ENCODE measurements at regions not wholly inside any gene's neighbourhood (a gene's known extent, or its start where the extent isn't known, plus 50 kb on each side); places are given as distances from the start of the nearest gene placed in this dataset.
"Not testable (repeated sequence)": the region's sequence is repeated elsewhere in the genome, so short reads cannot be mapped to it uniquely, and the experiment has no call there.

DNA sequence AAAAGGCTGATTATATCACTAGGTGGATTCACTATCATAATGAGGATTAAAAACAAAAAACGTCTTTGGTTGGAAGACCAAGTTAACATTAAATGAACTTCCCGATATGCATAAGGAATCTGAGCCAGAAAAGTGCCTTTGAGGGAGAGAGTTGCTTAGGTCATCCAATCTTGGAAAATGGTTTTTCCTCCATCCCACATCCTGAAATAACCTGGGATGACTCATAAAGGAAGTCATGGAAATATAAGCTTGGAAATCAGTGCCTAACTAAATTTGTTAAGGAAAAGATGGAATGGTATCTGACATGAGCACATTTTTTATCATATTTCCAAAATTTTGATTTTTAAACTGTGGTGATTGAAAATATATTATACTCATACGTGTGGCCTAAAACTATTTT is 66.0 kb downstream of the KBTBD8 start:
- no peak for DNase-seq (ENCODE audit: low read depth)
- H3K4me3 ChIP-seq (ENCODE audit: control insufficient read depth, low read depth, low read length) = no peak overlapping the region
- TF ChIP-seq, protein P1, sequence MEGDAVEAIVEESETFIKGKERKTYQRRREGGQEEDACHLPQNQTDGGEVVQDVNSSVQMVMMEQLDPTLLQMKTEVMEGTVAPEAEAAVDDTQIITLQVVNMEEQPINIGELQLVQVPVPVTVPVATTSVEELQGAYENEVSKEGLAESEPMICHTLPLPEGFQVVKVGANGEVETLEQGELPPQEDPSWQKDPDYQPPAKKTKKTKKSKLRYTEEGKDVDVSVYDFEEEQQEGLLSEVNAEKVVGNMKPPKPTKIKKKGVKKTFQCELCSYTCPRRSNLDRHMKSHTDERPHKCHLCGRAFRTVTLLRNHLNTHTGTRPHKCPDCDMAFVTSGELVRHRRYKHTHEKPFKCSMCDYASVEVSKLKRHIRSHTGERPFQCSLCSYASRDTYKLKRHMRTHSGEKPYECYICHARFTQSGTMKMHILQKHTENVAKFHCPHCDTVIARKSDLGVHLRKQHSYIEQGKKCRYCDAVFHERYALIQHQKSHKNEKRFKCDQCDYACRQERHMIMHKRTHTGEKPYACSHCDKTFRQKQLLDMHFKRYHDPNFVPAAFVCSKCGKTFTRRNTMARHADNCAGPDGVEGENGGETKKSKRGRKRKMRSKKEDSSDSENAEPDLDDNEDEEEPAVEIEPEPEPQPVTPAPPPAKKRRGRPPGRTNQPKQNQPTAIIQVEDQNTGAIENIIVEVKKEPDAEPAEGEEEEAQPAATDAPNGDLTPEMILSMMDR (IDR thresholded peaks at IDR 0.05; ENCODE audit: control insufficient read depth, insufficient read depth, low read depth, low read length, missing control alignments) = no peak

DNA sequence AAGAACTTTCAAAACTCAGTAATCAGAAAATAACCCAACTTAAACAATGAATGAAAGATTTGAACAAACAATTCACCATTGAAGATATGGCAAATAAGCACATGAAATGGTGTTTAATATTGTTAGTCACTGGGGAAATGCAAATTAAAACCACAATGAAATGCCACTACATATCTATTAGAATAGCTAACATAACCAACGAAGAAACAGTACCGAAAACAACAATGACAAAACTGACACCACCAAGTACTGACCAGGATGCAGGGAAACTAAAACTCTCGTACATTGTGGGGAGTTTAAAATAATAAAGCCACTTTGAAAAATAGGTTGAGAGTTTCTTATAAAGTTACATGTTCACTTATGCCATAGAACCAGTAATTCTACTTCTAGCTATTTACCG is 69.1 kb downstream of the KBTBD8 start:
- TF ChIP-seq, protein P1 (IDR thresholded peaks at IDR 0.05; ENCODE audit: control insufficient read depth, insufficient read depth, low read depth, low read length, missing control alignments) = no peak
- no peak for DNase-seq (ENCODE audit: low read depth)
- no peak overlapping the region for H3K4me3 ChIP-seq (ENCODE audit: control insufficient read depth, low read depth, low read length)

DNA sequence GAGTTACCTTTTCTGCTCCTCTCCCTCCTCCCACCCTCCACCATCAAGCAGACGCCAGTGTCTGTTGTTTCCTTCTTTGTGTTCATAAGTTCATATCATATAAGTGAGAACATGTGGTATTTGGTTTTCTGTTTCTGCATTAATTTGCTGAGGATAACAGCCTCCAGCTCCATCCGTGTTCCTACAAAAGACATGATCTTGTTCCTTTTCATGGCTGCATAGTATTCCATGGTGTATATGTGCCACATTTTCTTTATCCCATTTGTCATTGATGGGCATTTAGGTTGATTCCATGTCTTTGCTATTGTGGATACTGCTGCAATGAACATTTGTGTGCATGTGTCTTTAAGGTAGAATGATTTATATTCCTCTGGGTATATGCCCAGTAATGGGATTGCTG is 74.5 kb downstream of the KBTBD8 start:
- not testable (repeated sequence) for DNase-seq (ENCODE audit: low read depth); H3K4me3 ChIP-seq (ENCODE audit: control insufficient read depth, low read depth, low read length)

DNA sequence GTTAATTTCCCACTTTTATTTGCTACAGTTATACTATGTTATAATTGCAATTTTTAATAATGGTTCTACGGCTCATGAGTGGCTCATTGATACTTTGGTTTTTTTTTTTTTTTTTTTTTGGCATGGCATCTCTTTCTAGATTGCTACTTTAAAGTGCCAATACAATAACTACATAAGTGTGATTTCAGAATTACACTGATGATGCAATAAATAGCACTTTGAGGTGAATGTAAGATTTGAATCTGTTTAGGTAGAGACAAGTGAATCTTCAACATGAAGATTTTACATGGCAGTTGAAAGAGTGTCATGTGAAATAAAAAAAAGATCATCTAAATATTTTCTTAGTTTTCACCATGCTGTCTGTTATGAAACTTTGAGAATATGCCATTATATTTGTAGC is 75.7 kb downstream of the KBTBD8 start:
- H3K4me3 ChIP-seq (ENCODE audit: control insufficient read depth, low read depth, low read length) = no peak overlapping the region
- TF ChIP-seq, protein P1 (IDR thresholded peaks at IDR 0.05; ENCODE audit: control insufficient read depth, insufficient read depth, low read depth, low read length, missing control alignments) = no peak
- DNase-seq (ENCODE audit: low read depth) = no peak

DNA sequence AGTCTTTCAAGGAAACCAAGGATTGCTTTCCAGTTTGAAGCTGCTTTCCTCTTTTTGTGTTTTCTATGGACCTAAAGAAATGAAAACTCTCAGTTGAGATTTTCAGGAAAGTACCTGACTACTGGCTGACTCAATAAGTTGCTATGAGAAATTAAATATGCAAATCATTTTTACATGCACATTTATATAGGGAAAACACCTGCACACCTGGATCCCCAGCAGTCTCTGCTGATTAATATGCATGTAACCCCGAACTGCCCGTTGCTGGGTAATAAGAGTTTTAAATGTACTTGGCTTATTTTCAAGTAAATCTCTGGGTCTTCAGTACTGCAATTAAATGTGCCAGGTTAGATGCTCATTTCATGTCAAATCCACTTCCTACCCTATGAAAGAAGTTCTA is 77.2 kb downstream of the KBTBD8 start:
- no peak for DNase-seq (ENCODE audit: low read depth)
- H3K4me3 ChIP-seq (ENCODE audit: control insufficient read depth, low read depth, low read length) = no peak overlapping the region
- TF ChIP-seq, protein P1 (IDR thresholded peaks at IDR 0.05; ENCODE audit: control insufficient read depth, insufficient read depth, low read depth, low read length, missing control alignments) = no peak

DNA sequence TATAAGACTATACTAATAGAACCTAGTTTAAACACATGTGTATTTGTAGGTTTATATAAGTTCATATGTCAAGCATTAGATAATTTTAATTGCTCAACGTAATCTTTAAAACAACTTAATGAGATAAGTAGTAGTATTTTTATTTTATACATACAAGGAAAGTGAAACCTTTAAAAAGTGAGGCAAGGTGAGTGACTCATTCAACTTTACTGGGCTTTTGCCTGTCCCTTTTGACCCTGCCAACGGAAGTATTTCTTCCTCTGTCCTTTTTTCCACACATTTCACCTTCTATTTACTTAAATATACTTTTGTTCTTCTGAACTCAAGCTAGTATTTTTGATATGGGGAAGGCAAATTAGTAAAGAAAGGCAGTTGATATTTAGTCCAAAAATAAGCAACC is 78.5 kb downstream of the KBTBD8 start:
- DNase-seq (ENCODE audit: low read depth) = no peak
- TF ChIP-seq, protein P1 (IDR thresholded peaks at IDR 0.05; ENCODE audit: control insufficient read depth, insufficient read depth, low read depth, low read length, missing control alignments) = no peak
- H3K4me3 ChIP-seq (ENCODE audit: control insufficient read depth, low read depth, low read length) = no peak overlapping the region

DNA sequence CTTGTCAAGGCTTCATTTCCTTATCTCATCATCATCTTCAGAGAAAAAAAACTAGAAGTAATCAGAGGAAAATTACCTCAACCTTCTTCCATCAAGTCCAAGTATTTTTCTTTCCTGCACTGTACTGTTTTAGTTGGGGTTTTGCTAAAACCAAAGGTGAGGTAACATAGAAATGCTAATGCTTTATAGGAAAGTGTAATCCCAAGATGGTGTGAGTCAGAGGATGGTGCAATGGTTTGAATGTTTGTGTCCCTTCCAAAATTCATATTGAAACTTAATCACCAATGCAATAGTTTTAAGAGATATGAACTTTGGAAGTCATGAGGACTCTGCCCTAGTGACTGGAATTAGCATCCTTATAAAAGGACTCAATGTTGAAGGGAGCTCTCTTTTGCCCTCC is 79.5 kb downstream of the KBTBD8 start:
- TF ChIP-seq, protein P1 (IDR thresholded peaks at IDR 0.05; ENCODE audit: control insufficient read depth, insufficient read depth, low read depth, low read length, missing control alignments) = no peak
- peak; percentile 11 for DNase-seq (ENCODE audit: low read depth)
- no peak overlapping the region for H3K4me3 ChIP-seq (ENCODE audit: control insufficient read depth, low read depth, low read length)
